HG02763 (cell line): ENCODE measurements at regions not wholly inside any gene's neighbourhood (a gene's known extent, or its start where the extent isn't known, plus 50 kb on each side); places are given as distances from the start of the nearest gene placed in this dataset.
A peak's percentile ranks its signal among the peaks of the same experiment; 100 is the strongest.

ENCODE experiments used
- ATAC-seq: cut with Tn5 transposase; IDR thresholded peaks from one replicate; pipeline ENCODE4 v1.9.1; 2021; ENCODE audit warnings: mild to moderate bottlenecking, moderate library complexity; ENCODE audit not compliant: unreplicated experiment

DNA sequence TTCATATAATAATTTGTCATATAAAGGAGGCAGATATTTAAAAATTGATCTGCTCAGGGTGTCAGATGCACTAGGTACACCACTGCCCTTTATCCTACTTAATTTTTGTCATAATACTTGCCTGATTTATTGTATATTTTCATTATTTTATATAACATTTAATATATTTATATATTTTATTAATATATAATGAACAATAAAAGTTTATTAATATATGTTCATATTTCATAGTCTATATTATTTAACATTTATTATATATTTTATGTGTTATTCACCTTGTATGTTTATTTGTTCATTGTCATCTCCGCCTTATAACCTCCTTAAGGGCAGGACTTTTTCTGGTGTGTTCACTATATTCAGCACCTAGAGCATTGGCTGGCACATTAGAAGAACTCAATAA is 232.4 kb upstream of the AMIGO2 start:
- ATAC-seq = no peak

DNA sequence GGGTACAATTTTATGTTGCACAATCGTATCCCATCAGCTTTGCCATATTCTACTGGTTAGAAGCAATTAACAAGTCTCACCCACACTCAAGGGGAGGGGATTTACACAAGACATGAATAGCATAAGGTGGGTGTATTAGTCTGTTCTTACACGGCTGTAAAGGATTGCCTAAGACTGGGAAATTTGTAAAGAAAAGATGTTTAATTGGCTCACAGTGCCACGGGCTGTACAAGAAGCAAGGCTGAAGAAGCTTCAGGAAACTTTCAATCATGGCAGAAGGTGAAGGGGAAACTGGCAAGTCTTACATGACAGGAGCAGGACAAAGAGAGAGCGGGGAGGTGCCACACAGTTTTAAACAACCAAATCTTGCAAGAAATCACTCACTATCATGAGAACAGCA is 231.8 kb upstream of the AMIGO2 start:
- no peak for ATAC-seq

DNA sequence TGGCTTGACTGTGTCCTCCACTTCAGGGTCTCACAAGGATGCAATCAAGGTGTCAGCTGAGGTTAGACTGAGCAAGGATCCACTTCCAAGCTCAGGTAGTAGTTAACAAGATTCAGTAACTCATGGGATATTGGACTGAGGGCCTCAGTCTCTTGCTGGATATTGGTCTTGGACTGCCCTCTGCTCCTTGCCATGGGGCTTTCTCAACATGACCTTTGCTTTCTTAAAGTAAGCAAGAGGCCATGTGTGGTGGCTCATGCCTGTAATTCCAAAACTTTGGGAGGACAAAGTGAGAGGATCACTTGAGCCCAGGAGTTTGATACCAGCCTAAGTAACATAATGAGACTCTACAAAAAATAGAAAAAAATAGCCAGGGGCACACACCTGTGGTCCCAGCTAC is 231.3 kb upstream of the AMIGO2 start:
- no peak for ATAC-seq

- ATAC-seq = no peak
These were observed 228.9 kb upstream of the AMIGO2 start for GRCh38 chr12:47308672-47309071.

GRCh38 chr12:47307680-47308399 is 228.1 kb upstream of the AMIGO2 start:
- ATAC-seq = peak; percentile 87

DNA sequence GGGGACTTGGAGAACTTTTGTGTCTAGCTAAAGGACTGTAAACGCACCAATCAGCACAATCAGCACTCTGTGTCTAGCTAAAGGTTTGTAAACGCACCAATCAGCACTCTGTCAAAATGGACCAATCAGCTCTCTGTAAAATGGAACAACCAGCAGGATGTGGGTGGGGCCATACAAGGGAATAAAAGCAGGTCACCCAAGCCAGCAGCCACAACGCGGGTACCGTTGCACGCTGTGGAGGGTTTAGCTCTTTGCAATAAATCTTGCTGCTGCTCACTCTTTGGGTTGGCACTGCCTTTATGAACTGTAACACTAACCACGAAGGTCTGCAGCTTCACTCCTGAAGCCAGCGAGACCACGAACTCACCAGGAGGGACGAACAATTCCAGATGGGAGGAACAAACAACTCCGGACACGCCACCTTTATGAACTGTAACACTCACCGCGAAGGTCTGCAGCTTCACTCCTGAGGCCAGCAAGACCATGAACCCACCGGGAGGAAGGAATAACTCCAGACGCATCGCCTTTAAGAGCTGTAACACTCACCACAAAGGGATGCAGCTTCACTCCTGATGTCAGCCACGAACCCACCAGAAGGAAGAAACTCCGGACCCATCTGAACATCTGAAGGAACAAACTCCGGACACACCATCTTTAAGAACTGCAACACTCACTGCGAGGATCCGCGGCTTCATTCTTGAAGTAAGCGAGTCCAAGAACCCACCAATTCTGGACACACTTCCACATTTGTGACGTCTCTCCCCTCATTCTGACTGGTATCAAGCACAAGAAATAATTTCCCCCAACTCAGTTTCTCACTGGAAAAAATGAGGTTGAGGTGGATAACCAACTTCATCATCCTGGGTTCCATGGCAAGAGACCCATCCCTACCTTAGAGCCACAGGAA is 227.3 kb upstream of the AMIGO2 start:
- peak; percentile 11 for ATAC-seq

DNA sequence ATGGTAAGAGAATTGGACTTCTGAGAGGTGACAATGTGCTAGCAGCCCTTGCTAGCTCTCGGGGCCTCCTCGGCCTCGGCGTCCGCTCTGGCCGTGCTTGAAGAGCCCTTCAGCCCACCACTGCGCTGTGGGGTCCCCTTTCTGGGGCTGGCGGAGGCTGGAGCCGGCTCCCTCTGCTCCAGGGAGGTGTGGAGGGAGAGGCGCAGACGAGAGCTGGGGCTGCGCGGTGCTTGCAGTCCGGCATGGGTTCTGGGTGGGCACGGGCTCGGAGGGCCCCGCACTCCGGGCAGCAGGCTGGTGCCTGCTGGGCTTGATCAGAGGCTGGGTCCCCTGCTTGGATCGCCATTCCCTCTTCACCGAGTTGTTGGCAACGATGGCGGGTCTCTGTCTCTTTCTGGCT is 226.4 kb upstream of the AMIGO2 start:
- no peak for ATAC-seq

- ATAC-seq = no peak
These were observed 225.7 kb upstream of the AMIGO2 start for GRCh38 chr12:47305464-47305863.

- no peak for ATAC-seq
These were observed 224.3 kb upstream of the AMIGO2 start for GRCh38 chr12:47303995-47304560.

- ATAC-seq = no peak
These were observed 223.4 kb upstream of the AMIGO2 start for GRCh38 chr12:47303207-47303606.

DNA sequence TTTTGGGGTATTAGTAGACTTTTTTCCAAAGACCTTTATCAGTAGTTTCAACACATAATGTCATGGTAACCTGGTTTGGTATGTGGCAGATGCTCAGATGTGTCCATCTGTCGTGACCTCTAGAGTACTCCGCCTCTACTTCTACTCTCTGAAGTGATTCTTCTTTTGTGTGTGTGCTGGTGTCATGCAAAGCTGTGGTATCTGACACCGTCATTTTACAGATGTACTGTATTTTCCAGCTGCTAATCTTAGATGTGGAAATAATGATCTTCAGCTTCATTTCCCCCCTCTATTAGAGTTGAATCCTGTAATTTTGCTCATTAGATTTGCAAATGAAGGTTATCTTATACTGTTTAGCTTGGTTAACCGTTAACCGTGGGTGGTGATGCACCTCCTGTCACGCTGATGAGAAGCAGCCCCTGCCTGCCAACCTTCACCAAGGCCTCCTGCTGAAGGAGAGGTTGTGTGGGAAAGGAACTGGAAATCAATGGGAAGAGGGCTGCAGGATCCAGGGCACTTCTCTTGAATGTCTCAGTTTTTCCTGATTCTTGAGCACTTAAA is 222.4 kb upstream of the AMIGO2 start:
- ATAC-seq = peak; percentile 86

DNA sequence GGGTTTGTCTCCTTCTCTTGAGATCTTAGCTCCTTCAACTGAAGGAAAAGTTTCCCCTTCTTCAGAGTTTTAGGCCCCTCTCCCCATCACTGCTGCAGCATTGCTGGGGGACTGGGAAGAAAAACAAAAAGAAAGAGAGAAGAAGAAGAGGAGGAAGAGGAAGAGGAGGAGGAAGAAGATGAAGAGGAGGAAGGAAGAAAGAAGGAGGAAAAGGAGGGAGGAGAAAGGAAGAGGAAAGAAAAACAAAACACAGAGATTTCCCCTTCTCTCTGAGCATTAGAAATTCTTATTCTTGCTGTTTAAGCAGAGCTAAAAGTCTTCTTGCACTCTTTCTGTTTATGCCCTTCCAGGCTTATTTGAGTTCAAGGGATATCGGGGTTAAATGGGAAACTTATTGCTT is 219.8 kb upstream of the AMIGO2 start:
- ATAC-seq = no peak

DNA sequence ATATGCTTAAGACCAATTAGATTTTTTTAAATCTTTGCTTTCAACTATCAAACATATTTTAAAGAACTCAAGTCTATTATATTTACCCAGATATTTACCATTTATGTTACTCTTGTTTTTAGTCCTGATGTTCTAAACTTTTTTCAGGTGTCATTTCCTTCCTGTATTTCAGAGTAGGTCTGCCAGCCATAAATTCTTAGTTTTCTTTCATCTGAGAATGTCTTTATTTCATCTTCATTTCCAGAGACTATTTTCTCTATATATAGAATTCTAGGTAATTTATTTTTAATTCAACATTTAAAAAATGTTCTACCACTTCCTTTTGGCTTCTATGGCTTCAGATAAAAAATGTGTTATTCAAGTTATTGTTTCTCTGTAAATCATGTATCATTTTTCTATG is 218.2 kb upstream of the AMIGO2 start:
- ATAC-seq = no peak

- no peak for ATAC-seq
These were observed 217.1 kb upstream of the AMIGO2 start for GRCh38 chr12:47296828-47297227.

- ATAC-seq = no peak
These were observed 213.6 kb upstream of the AMIGO2 start for GRCh38 chr12:47293406-47293805.

GRCh38 chr12:47286676-47287075 is 206.9 kb upstream of the AMIGO2 start:
- no peak for ATAC-seq
